ENCODE measurements at regions not wholly inside any gene's neighbourhood (a gene's known extent, or its start where the extent isn't known, plus 50 kb on each side); places are given as distances from the start of the nearest gene placed in this dataset.

GRCh38 chr1:233485809-233486398 is 128.0 kb upstream of the KCNK1 start:
- Histone ChIP-seq H3K4me1 (ENCODE audit: control insufficient read depth in 2 of 2, insufficient read depth in 2 of 2, low read length in 1 of 2) (no peaks in the 10 kb centered on the region), H3K36me3 (ENCODE audit: control insufficient read depth in 2 of 2, insufficient read depth in 2 of 2, low read length in 1 of 2) (no peaks in the 10 kb centered on the region), H3K27me3 (ENCODE audit: control insufficient read depth in 1 of 2, insufficient read depth in 2 of 2, low read length in 2 of 2) (no peaks in the 10 kb centered on the region), H3K9me3 (ENCODE audit: control insufficient read depth in 2 of 2, insufficient read depth in 1 of 2, low read depth in 1 of 2, low read length in 1 of 2) (peaks cover 0 to 2% of the 10 kb centered on the region in 2 donors), H3K27ac (ENCODE audit: low read depth in 2 of 2, low read length in 1 of 2) (no peak overlapping the region), H3K4me3 (ENCODE audit: low read depth in 1 of 2, low read length in 2 of 2) (no peak overlapping the region)
- WGBS, 2 donors, result 51 to 69% methylated on average over 3 of the region's 3 CpGs

DNA sequence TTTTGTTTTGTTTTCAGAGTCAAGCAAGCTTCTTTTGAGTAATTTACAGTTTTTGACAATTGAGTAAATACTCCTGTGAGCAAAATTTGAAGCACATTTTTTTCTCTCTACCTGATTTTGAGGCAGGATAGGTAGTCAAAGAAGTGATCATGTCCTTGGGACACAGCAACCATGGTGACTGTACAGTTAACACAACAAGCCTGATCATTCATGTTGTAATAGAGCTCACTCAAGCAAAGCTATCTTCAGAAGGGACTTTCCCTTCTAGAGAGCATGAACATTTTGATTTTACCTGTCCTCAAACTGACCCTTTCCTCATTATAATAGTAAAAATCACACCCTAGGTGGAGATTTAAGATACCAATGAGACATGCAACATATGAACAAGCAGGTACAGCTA is 126.5 kb upstream of the KCNK1 start:
- H3K9me3 ChIP-seq (ENCODE audit: control insufficient read depth in 2 of 2, insufficient read depth in 1 of 2, low read depth in 1 of 2, low read length in 1 of 2), result peaks cover 0 to 2% of the 10 kb centered on the region in 2 donors
- no peaks in the 10 kb centered on the region for H3K36me3 ChIP-seq (ENCODE audit: control insufficient read depth in 2 of 2, insufficient read depth in 2 of 2, low read length in 1 of 2)
- no peaks in the 10 kb centered on the region for H3K27me3 ChIP-seq (ENCODE audit: control insufficient read depth in 1 of 2, insufficient read depth in 2 of 2, low read length in 2 of 2)
- H3K4me3 ChIP-seq (ENCODE audit: low read depth in 1 of 2, low read length in 2 of 2), result no peak overlapping the region
- H3K27ac ChIP-seq (ENCODE audit: low read depth in 2 of 2, low read length in 1 of 2), result no peak overlapping the region
- no peaks in the 10 kb centered on the region for H3K4me1 ChIP-seq (ENCODE audit: control insufficient read depth in 2 of 2, insufficient read depth in 2 of 2, low read length in 1 of 2)

DNA sequence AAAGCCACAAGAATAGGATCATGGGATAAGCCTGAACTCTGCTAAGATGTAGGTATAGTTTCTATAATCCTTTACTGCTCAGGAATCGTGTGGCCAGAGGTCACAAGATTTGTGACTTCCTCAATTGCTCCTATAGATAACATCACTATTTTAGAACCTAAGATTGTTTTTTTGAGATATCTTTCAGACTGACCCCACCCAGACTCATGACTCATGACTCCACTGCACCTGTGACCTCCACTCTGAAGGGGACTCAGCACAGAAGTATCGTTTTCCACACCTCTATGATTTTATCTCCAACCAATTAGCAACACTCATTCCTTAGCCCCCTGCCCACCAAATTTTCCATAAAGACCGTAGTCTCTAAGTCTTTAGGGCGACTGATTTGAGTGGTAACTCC is 124.5 kb upstream of the KCNK1 start:
- H3K9me3 ChIP-seq (ENCODE audit: control insufficient read depth in 2 of 2, insufficient read depth in 1 of 2, low read depth in 1 of 2, low read length in 1 of 2), result peaks cover 0 to 2% of the 10 kb centered on the region in 2 donors
- no peaks in the 10 kb centered on the region for H3K36me3 ChIP-seq (ENCODE audit: control insufficient read depth in 2 of 2, insufficient read depth in 2 of 2, low read length in 1 of 2)
- 81 to 89% methylated on average over 4 of the region's 4 CpGs for WGBS, 2 donors
- no peaks in the 10 kb centered on the region for H3K4me1 ChIP-seq (ENCODE audit: control insufficient read depth in 2 of 2, insufficient read depth in 2 of 2, low read length in 1 of 2)
- no peak overlapping the region for H3K27ac ChIP-seq (ENCODE audit: low read depth in 2 of 2, low read length in 1 of 2)
- no peaks in the 10 kb centered on the region for H3K27me3 ChIP-seq (ENCODE audit: control insufficient read depth in 1 of 2, insufficient read depth in 2 of 2, low read length in 2 of 2)
- H3K4me3 ChIP-seq (ENCODE audit: low read depth in 1 of 2, low read length in 2 of 2), result no peak overlapping the region

GRCh38 chr1:233490488-233490887 is 123.4 kb upstream of the KCNK1 start:
- 55 to 70% methylated on average over 2 of the region's 2 CpGs for WGBS, 2 donors
- H3K4me1 ChIP-seq (ENCODE audit: control insufficient read depth in 2 of 2, insufficient read depth in 2 of 2, low read length in 1 of 2), result no peaks in the 10 kb centered on the region
- no peak overlapping the region for H3K27ac ChIP-seq (ENCODE audit: low read depth in 2 of 2, low read length in 1 of 2)

DNA sequence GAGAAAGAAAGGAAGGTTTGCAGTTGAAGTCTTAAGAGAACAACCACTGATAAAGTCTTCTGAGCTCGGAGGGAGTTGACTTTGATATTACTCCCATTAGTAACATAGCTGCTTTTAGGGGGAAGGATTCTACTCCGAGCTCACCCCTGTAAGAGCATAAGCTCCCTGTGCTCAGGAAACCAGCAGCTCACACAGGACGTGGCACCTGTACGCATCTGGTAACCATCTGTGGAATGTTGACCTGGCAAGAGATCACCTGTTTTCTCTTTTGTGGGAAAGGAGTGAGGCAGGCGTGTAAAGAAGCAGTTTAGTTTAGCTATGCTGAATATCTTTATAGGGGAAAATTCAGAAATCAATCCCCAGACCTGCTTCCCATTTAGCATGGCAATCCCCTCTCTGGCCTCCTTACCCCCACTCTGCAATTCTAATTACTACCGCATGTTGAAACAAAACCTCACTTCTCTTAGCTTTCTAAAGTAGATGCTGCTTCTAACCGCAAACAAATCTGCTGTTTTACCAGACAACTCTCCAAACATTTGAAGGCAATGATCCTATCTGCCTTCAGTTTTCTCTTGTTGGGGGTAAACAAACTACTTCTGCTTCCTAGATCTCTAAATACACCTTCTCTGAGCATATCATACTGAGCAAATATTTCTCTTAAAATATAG is 121.8 kb upstream of the KCNK1 start:
- H3K27ac ChIP-seq (ENCODE audit: low read depth in 2 of 2, low read length in 1 of 2), result no peak overlapping the region
- H3K36me3 ChIP-seq (ENCODE audit: control insufficient read depth in 2 of 2, insufficient read depth in 2 of 2, low read length in 1 of 2), result no peaks in the 10 kb centered on the region
- no peaks in the 10 kb centered on the region for H3K27me3 ChIP-seq (ENCODE audit: control insufficient read depth in 1 of 2, insufficient read depth in 2 of 2, low read length in 2 of 2)
- no peaks in the 10 kb centered on the region for H3K4me1 ChIP-seq (ENCODE audit: control insufficient read depth in 2 of 2, insufficient read depth in 2 of 2, low read length in 1 of 2)
- H3K4me3 ChIP-seq (ENCODE audit: low read depth in 1 of 2, low read length in 2 of 2), result no peak overlapping the region
- peaks cover 0 to 2% of the 10 kb centered on the region in 2 donors for H3K9me3 ChIP-seq (ENCODE audit: control insufficient read depth in 2 of 2, insufficient read depth in 1 of 2, low read depth in 1 of 2, low read length in 1 of 2)
- 50 to 56% methylated on average over 7 of the region's 7 CpGs for WGBS, 2 donors

More at GRCh38 chr1:233490488-233490887, 123.4 kb upstream of the KCNK1 start:
- no peaks in the 10 kb centered on the region for H3K27me3 ChIP-seq (ENCODE audit: control insufficient read depth in 1 of 2, insufficient read depth in 2 of 2, low read length in 2 of 2)
- H3K4me3 ChIP-seq (ENCODE audit: low read depth in 1 of 2, low read length in 2 of 2), result no peak overlapping the region
- peaks cover 0 to 2% of the 10 kb centered on the region in 2 donors for H3K9me3 ChIP-seq (ENCODE audit: control insufficient read depth in 2 of 2, insufficient read depth in 1 of 2, low read depth in 1 of 2, low read length in 1 of 2)
- no peaks in the 10 kb centered on the region for H3K36me3 ChIP-seq (ENCODE audit: control insufficient read depth in 2 of 2, insufficient read depth in 2 of 2, low read length in 1 of 2)

- no peak overlapping the region for H3K4me3 ChIP-seq (ENCODE audit: low read depth in 1 of 2, low read length in 2 of 2)
- 81 to 83% methylated on average over 2 of the region's 2 CpGs for WGBS, 2 donors
- H3K27ac ChIP-seq (ENCODE audit: low read depth in 2 of 2, low read length in 1 of 2), result no peak overlapping the region
- H3K9me3 ChIP-seq (ENCODE audit: control insufficient read depth in 2 of 2, insufficient read depth in 1 of 2, low read depth in 1 of 2, low read length in 1 of 2), result no peaks in the 10 kb centered on the region
- H3K27me3 ChIP-seq (ENCODE audit: control insufficient read depth in 1 of 2, insufficient read depth in 2 of 2, low read length in 2 of 2), result no peaks in the 10 kb centered on the region
- no peaks in the 10 kb centered on the region for H3K4me1 ChIP-seq (ENCODE audit: control insufficient read depth in 2 of 2, insufficient read depth in 2 of 2, low read length in 1 of 2)
- H3K36me3 ChIP-seq (ENCODE audit: control insufficient read depth in 2 of 2, insufficient read depth in 2 of 2, low read length in 1 of 2), result no peaks in the 10 kb centered on the region
Observed at GRCh38 chr1:233496993-233497392, 116.9 kb upstream of the KCNK1 start.

- Histone ChIP-seq H3K27ac (ENCODE audit: low read depth in 2 of 2, low read length in 1 of 2) (no peak overlapping the region), H3K36me3 (ENCODE audit: control insufficient read depth in 2 of 2, insufficient read depth in 2 of 2, low read length in 1 of 2) (no peaks in the 10 kb centered on the region), H3K27me3 (ENCODE audit: control insufficient read depth in 1 of 2, insufficient read depth in 2 of 2, low read length in 2 of 2) (no peaks in the 10 kb centered on the region), H3K4me3 (ENCODE audit: low read depth in 1 of 2, low read length in 2 of 2) (no peak overlapping the region), H3K4me1 (ENCODE audit: control insufficient read depth in 2 of 2, insufficient read depth in 2 of 2, low read length in 1 of 2) (no peaks in the 10 kb centered on the region), H3K9me3 (ENCODE audit: control insufficient read depth in 2 of 2, insufficient read depth in 1 of 2, low read depth in 1 of 2, low read length in 1 of 2) (no peaks in the 10 kb centered on the region)
- 76 to 83% methylated on average over 3 of the region's 3 CpGs for WGBS, 2 donors
Observed at GRCh38 chr1:233497679-233498078, 116.2 kb upstream of the KCNK1 start.

- Histone ChIP-seq H3K4me3 (ENCODE audit: low read depth in 1 of 2, low read length in 2 of 2) (no peak overlapping the region), H3K4me1 (ENCODE audit: control insufficient read depth in 2 of 2, insufficient read depth in 2 of 2, low read length in 1 of 2) (no peaks in the 10 kb centered on the region), H3K27ac (ENCODE audit: low read depth in 2 of 2, low read length in 1 of 2) (no peak overlapping the region), H3K27me3 (ENCODE audit: control insufficient read depth in 1 of 2, insufficient read depth in 2 of 2, low read length in 2 of 2) (no peaks in the 10 kb centered on the region), H3K36me3 (ENCODE audit: control insufficient read depth in 2 of 2, insufficient read depth in 2 of 2, low read length in 1 of 2) (no peaks in the 10 kb centered on the region), H3K9me3 (ENCODE audit: control insufficient read depth in 2 of 2, insufficient read depth in 1 of 2, low read depth in 1 of 2, low read length in 1 of 2) (no peaks in the 10 kb centered on the region)
- WGBS, 2 donors, result 67 to 74% methylated on average over 3 of the region's 3 CpGs
Observed at GRCh38 chr1:233500106-233500505, 113.8 kb upstream of the KCNK1 start.

- no peaks in the 10 kb centered on the region for H3K36me3 ChIP-seq (ENCODE audit: control insufficient read depth in 2 of 2, insufficient read depth in 2 of 2, low read length in 1 of 2)
- WGBS, 2 donors, result 91 to 94% methylated on average over 5 of the region's 5 CpGs
Observed at GRCh38 chr1:233503366-233503954, 110.4 kb upstream of the KCNK1 start.

GRCh38 chr1:233505130-233505529 is 108.8 kb upstream of the KCNK1 start:
- H3K27ac ChIP-seq (ENCODE audit: low read depth in 2 of 2, low read length in 1 of 2), result no peak overlapping the region
- peaks cover 0 to 2% of the 10 kb centered on the region in 2 donors for H3K9me3 ChIP-seq (ENCODE audit: control insufficient read depth in 2 of 2, insufficient read depth in 1 of 2, low read depth in 1 of 2, low read length in 1 of 2)
- H3K36me3 ChIP-seq (ENCODE audit: control insufficient read depth in 2 of 2, insufficient read depth in 2 of 2, low read length in 1 of 2), result no peaks in the 10 kb centered on the region

More at GRCh38 chr1:233503366-233503954, 110.4 kb upstream of the KCNK1 start:
- no peak overlapping the region for H3K27ac ChIP-seq (ENCODE audit: low read depth in 2 of 2, low read length in 1 of 2)
- no peak overlapping the region for H3K4me3 ChIP-seq (ENCODE audit: low read depth in 1 of 2, low read length in 2 of 2)
- peaks cover 0 to 2% of the 10 kb centered on the region in 2 donors for H3K9me3 ChIP-seq (ENCODE audit: control insufficient read depth in 2 of 2, insufficient read depth in 1 of 2, low read depth in 1 of 2, low read length in 1 of 2)
- H3K4me1 ChIP-seq (ENCODE audit: control insufficient read depth in 2 of 2, insufficient read depth in 2 of 2, low read length in 1 of 2), result no peaks in the 10 kb centered on the region
- no peaks in the 10 kb centered on the region for H3K27me3 ChIP-seq (ENCODE audit: control insufficient read depth in 1 of 2, insufficient read depth in 2 of 2, low read length in 2 of 2)

More at GRCh38 chr1:233505130-233505529, 108.8 kb upstream of the KCNK1 start:
- no peaks in the 10 kb centered on the region for H3K27me3 ChIP-seq (ENCODE audit: control insufficient read depth in 1 of 2, insufficient read depth in 2 of 2, low read length in 2 of 2)
- no peak overlapping the region for H3K4me3 ChIP-seq (ENCODE audit: low read depth in 1 of 2, low read length in 2 of 2)
- no peaks in the 10 kb centered on the region for H3K4me1 ChIP-seq (ENCODE audit: control insufficient read depth in 2 of 2, insufficient read depth in 2 of 2, low read length in 1 of 2)
